ENCODE measurements at regions not wholly inside any gene's neighbourhood (a gene's known extent, or its start where the extent isn't known, plus 50 kb on each side); places are given as distances from the start of the nearest gene placed in this dataset.
"Not testable (repeated sequence)": the region's sequence is repeated elsewhere in the genome, so short reads cannot be mapped to it uniquely, and the experiment has no call there.

- no peak for DNase-seq
Observed at GRCh38 chr2:240191001-240191400, 50.5 kb upstream of the OTOS start.

GRCh38 chr2:240192661-240193060 lies 52.2 kb upstream of the OTOS start:
- DNase-seq, result no peak

GRCh38 chr2:240194341-240194762 lies 53.9 kb upstream of the OTOS start:
- DNase-seq, result not testable (repeated sequence)

GRCh38 chr2:240195316-240195861 lies 54.9 kb upstream of the OTOS start:
- no peak for DNase-seq

- peak; percentile 41 for DNase-seq
Observed at GRCh38 chr2:240196716-240197461, 56.4 kb upstream of the OTOS start.

- no peak for DNase-seq
Observed at GRCh38 chr2:240197462-240198139, 57.1 kb upstream of the OTOS start.

- DNase-seq, result peak; percentile 10
Observed at GRCh38 chr2:240198226-240198625, 57.8 kb upstream of the OTOS start.

GRCh38 chr2:240199133-240199870 lies 58.8 kb upstream of the OTOS start:
- peak; percentile 40 for DNase-seq

GRCh38 chr2:240200230-240201051 lies 60.0 kb upstream of the OTOS start:
- peak; percentile 43 for DNase-seq

- DNase-seq, result no peak
Observed at GRCh38 chr2:240201866-240202265, 61.4 kb upstream of the OTOS start.

- DNase-seq, result no peak
Observed at GRCh38 chr2:240202586-240202985, 62.1 kb upstream of the OTOS start.

GRCh38 chr2:240203031-240203787 lies 62.8 kb upstream of the OTOS start:
- DNase-seq, result no peak

GRCh38 chr2:240203788-240204270 lies 63.4 kb upstream of the OTOS start:
- no peak for DNase-seq

GRCh38 chr2:240204431-240205276 lies 64.2 kb upstream of the OTOS start:
- no peak for DNase-seq

- DNase-seq, result peak; percentile 80
Observed at GRCh38 chr2:240205348-240205747, 64.9 kb upstream of the OTOS start.

GRCh38 chr2:240205772-240206171 lies 65.3 kb upstream of the OTOS start:
- DNase-seq, result no peak

GRCh38 chr2:240206630-240207029 lies 66.2 kb upstream of the OTOS start:
- DNase-seq, result no peak

GRCh38 chr2:240207661-240208060 lies 67.2 kb upstream of the OTOS start:
- DNase-seq, result no peak

GRCh38 chr2:240208096-240208495 lies 67.6 kb upstream of the OTOS start:
- no peak for DNase-seq

- DNase-seq, result no peak
Observed at GRCh38 chr2:240208631-240209211, 68.3 kb upstream of the OTOS start.
